GM21360 (cell line): ENCODE measurements at regions not wholly inside any gene's neighbourhood (a gene's known extent, or its start where the extent isn't known, plus 50 kb on each side); places are given as distances from the start of the nearest gene placed in this dataset.

Experiments used
- ATAC-seq: cut with Tn5 transposase; IDR thresholded peaks from one replicate; pipeline ENCODE4 v1.9.1; 2021; ENCODE audit warnings: mild to moderate bottlenecking, moderate library complexity; ENCODE audit not compliant: unreplicated experiment

DNA sequence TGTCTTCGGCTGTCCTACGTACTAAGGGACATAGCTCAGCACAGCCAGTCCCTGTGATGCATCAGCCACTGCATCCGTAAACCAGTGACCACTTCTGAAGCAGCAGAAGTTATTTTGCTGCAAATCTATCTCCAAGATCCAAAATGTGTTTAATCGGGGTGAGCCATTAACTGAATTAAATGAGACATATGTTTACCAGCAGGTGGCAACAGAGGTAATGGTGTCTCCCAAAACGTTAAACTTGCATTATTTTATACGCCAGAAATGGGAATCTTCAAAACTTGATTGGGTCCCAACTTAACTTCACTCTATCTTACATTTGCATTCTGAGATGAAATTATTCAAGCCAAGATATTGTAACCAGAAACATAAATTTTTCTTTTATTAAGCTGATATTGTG lies 75.3 kb upstream of the BOC start:
- ATAC-seq, result no peak

DNA sequence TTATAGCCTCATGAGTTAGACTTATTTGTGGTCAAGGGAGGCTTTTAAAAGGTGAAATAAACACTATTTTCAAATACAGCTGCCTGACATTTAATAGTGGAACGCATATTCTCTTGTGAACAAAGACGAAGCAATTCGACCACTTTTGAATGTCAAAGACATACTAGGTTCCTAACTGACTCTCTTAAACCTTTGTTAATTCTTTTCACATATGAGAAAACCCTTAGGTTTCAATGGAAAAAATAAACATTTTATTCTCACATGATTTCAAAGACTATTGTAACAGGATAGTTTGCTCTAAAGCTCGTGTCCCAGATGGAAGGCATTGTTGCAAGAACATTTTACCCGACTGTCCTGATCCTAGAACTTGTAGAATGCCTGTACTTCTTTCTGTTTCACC lies 74.8 kb upstream of the BOC start:
- no peak for ATAC-seq

DNA sequence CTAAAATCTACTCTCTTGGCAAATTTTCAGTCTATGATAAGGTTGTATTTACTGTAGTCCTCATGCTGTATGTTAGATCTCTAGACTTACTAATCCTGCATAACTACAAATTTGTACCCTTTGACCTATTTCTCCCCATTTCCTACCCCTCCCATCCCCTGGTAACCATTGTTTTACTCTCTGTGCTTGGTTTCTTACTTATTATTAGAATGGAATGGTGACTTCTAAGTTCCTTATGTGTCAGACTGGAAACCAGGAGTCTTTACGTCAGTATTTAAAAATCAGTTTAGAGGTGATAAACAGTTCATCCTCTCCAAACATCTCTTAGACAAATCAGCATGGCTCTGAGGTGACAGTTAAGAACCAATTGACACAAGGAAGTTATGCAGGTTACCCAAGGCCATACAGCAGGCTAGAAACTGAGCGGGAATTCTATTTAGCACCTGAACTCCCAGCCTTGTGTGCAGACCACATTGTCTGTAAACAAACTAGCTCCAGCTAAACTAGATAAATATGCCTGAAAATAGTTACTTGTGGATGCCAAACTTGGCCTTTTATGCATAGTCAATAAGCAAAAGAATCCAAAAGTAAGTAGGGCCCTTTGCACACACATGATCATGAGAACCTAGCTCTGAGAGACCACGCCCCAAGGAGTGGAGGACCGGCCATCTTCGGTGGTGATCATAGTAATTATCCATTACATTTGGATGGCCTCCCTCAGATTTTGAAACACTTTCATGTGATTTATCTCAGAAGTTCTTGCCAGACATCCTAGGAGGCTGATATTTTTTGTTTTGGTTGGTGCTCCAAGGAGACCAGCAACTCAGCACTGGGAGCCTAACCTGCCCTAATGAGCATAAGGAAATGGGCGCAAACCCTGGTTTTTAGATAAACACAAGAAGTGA lies 72.3 kb upstream of the BOC start:
- no peak for ATAC-seq

DNA sequence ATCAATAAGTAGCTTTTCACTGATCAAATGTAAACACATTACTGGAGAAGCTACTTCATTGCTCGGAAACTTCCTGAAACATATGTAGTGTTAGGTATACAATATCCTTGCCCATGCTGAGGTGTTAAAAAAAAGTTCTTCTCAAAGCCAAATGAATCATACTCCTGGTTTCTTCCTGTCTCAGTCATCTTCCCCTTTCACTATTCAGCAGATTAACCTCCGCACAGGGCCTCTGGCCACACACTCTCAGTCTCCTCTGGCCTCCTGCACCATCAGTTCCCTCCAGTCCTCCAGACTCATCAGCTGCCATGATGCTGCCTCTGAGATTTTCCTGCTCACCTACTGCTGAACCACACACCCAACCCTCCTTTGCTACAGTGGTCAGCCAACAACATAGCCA lies 70.5 kb upstream of the BOC start:
- ATAC-seq, result no peak

DNA sequence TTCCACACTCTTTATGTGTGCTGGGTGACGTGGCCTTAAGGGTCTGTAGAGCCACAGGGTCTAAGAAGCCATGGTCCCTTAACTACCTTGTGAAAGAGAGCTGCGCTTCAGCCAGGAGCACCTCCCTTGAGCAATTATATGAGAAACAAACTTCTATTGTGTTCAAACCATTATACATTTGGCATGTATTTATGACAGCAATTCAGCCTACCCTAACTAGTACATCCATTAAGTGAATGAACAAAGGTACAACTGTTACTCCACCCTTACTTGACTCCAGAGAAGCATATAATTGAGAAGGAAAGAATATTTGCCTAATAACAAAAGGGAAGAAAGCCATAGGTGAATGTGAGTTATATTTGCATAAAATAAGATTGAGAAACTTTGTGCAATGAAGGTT lies 69.8 kb upstream of the BOC start:
- no peak for ATAC-seq

DNA sequence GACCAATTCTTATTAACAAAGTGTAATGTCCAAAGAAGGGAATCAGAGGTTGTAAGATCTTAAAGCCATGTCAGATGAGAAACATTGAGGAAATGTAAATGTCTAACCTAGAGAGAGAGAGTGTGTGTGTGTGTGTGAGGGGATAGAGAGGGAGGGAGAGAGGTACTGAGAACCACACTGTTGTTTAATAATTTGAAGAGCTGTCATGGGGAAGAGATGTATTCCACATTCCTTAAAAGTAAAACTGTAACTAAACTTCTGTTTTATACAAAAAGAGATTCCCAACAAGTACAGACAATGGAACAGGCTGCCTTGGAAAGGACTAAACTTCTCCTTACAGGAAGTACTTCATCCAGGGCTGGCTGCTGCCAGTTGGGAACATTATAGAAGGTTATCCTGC lies 68.9 kb upstream of the BOC start:
- ATAC-seq, result no peak

DNA sequence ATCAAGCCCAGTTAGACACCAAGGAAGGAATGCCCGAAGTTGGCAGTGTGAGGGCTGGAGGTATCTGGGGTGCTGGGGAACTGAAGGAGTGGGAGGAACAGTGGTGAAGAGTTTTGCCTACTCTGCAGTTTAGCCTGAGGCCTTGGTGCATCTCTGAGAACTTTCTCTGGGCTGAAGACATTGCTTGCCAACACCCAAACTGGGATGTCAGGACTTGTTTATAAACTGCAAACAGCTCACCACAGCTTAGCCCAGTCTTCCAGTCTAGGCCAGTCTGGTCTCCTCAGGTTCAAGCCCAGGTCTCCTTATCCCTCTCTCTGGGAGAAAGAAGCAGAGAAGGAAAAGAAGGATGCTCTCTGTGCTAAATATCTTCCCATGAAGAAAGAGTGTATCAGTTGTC lies 68.0 kb upstream of the BOC start:
- no peak for ATAC-seq

DNA sequence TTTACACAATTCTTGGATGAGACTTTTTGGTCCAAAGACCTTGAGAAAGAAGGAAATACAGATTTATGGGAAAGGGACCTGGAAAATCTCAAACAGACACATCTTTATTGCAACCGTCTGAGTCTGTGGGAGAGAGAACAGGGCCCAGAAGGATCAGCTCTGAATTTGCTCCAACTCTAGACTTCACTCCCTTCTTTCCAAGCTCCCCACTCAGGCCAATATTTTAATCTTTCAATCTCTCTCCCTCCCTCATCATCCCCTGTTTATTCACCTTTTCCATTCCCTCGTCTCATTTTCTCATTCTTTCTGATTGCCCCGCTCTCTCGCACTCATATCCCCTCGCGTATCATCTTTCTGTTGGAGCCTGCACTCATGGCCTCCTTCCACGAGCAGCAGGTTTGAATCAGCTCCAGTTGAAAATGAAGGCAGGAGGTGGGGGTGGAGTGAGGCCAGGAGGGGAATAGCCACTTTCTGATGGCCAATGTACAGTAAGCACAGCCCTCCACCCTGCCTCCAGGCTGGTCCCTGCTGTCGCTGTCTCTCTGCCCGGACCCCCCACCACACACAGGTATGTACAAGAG lies 63.6 kb upstream of the BOC start:
- ATAC-seq, result no peak

DNA sequence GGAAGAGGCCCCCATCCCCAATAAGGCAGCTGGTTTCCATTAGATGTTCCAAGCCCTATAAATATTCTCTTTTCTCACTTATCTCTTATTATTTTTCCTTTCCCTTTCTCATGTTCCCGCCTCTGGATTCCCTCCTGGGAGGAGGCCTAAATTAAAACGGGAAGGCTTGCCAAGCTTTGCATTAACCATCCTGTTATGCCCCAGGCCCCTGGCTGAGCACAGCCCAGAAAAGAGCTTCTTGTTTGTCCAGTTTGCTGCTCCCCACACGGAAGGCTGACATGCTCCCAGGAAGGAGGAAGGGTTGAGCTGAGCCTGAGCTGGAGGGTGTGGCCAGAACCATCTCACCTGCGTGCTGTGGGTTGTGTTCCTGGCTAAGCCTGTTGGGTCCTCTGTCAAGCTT lies 63.1 kb upstream of the BOC start:
- ATAC-seq, result no peak

DNA sequence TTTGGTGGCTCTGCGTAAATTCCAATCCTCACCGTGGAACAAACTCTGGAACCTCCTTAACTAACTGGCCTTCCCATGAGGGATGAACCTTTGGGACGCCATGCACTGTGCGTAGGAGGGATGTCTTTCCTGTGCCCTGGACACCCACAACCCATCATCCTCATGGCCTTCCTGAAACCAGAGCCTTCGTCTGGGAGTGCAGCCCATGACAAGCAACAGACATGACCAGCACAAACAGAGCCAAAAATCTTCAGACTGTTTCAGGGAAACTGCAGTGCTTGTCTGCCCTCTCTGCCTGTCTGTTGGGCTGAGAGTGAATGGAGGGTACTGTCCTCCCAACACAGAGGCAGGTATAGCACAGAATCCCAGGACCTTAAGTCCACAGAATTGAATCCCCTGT lies 61.1 kb upstream of the BOC start:
- no peak for ATAC-seq

DNA sequence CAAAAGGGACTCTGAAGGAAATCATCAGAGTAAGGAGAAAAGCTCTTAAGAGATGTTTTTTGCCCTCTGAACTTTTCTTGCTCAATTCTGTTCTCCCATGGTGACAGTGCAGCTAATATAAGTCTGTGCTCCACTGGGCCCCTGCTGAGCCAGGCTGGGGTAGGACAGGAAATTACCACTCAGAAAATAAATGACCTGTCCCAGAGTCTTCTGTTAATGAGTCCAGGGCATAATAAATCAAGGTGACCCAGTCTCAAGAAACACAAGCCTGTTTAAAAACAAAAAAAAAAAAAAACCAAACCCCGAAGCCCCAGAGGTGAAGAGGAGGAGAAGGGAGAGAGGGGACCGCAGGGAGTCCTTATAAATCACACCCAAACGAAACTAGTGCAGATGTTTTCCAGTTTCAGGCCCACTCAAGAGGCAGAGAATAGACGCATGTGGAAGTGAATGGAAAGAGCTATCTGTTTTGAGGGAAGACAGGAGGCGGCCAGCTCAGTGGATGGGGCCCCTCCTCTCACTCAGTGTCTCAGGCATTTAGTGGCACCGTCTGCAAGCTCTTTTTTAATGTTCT lies 59.8 kb upstream of the BOC start:
- no peak for ATAC-seq

DNA sequence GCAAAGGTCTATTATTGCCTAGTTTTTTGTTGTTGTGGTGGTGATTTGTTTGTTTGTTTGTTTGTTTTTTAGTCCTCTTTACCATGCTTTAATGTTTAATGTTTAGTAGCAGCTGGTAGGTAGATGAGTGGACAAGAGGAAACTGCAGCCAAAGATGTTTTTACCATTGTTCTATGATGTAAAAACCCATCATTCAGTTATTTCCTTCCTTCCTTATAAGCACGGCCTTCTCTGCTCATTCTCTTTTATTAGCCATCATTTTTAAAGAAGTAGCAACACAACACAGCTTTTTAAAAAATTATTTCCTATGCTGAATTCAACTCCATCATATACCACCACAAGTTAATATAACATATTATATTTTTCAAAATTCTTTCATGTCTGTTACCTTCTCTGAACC lies 58.5 kb upstream of the BOC start:
- no peak for ATAC-seq

DNA sequence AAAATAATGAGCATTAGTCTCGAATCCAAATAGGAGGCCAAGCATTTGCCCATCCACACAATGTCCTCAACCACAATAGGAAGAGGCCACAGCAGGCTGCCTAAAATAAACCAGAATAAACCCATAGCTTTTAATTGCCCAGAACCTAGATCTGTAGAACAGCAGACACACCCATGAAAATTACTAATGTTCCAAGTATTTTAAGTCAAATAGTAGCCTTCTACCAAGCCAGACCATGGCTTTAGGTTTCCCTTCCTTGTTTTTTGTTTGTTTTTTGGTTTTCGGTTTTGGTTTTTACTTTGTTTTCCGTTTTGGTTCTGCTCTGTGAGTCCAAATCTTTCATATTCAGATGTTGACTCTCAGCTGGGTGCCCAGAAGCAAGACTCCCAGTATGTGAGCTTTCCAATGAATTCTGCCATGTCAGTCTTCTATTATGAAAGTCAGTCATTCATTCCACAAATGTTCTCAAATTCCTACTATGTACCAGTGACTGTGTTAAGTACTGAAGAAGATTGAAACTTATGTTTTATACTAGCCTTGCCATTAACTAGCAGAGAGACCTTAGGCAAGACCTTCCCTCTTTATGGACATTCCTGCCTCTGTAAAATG lies 57.8 kb upstream of the BOC start:
- ATAC-seq, result peak; percentile 81

DNA sequence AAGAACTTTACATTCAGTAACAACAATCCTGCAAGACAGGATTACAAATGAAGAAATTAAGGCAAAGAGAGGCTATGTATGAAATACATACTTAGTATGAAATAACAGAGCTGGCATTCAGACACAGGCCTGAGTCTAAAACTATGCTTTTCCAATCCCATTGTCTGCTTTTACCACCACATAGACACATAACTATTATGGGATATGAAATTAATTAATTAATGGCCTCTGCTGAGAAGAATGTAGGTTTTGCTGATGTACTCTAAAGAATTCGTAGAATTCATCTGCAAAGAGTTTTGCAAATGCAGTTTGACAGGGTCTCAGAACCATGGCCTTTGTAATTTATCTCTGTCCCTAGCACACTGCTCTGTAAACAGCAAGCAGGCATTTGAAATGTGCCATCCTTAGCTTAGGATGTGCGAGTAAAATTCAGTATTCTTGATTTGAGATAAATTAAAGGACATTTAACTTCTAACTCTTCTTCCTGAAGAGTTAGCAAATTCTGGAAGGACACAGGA lies 54.5 kb upstream of the BOC start:
- ATAC-seq, result no peak

DNA sequence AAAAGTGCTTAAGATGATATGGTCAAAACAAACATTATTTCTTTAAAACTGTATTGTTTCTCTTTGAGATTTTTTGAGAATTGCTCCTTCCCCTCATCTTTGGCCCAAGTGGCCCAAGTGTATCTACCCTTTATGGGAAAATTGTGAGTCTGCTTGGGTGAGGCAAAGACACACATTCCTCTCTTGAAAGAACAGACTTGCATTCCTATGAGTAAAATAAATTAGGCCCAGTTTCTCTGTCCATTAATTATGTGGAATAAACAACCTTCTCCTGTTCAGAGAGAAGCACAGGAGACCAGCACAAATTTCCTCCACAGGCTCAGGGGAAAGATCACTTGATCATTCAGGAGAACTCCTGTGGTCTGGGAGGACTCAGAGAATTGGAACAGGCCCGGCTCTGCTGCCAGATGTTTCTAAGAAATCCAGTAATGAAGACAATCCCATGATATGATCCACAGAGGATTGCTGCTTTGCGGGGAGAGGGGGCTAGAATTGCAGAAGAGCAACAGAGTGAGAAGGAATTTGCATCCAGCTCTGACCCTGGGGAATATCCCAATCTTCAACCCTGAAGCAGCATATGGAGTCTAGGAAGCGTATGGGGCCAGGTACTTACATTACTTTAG lies 53.8 kb upstream of the BOC start:
- ATAC-seq, result no peak

DNA sequence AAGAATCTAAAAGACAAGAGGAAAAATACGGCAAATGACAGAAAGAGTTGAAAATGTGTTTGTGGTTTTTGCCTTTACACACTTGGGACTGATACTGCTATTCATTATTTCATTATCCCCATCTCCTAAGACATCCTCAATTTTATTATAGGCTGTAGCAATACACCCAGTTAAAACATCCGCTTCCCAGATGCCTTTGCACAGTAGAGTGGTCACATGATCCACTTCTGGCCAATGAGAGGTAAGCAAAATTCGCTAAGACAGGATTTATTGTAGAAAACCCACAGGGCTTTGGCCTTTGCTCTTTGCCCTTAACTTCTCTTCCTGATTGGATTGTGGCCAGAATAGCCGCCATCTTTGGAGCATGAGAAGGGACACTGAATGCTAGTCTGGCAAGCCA lies 53.2 kb upstream of the BOC start:
- no peak for ATAC-seq
